IMR-90 (cell line): ENCODE measurements at regions not wholly inside any gene's neighbourhood (a gene's known extent, or its start where the extent isn't known, plus 50 kb on each side); places are given as distances from the start of the nearest gene placed in this dataset.

Experiments
- ATAC-seq: fragments of 200-7000 bp; cut with Tn5 transposase; 2 replicates; pipeline ENCODE4 v1.9.1; 2020; ENCODE audit warnings: low read depth, mild to moderate bottlenecking, moderate library complexity
- BruUV-seq: library from RNA; stranded (reverse); fragments of 400-500 nt; replicated peaks from 2 replicates; lab custom pipeline; 2021; lab: Mats Ljungman, UMichigan
- CTCF ChIA-PET: fragments of 300-600 bp; formaldehyde crosslinking; extraction: SDS; loops from one replicate; lab custom pipeline; 2021; ENCODE audit warnings: antibody characterized with exemption; lab: Yijun Ruan, JAX
- POLR2A ChIA-PET: fragments of 300-600 bp; sonication (Branson Sonifier 250); formaldehyde crosslinking; loops from one replicate; lab custom pipeline; 2022; ENCODE audit warnings: antibody characterized with exemption; ENCODE audit not compliant: unreplicated experiment; lab: Charles Lee
- DNase-seq: peaks from one replicate; pipeline ENCODE4 v3.0.0; 2013
- H2AFZ ChIP-seq: replicated peaks from 2 replicates; pipeline ENCODE3; 2013; ENCODE audit warnings: low read length, mild to moderate bottlenecking; ENCODE audit not compliant: poor library complexity
- H2AK5ac ChIP-seq: 2 replicates; pipeline ENCODE4 v1.6.1; 2013; ENCODE audit warnings: low read depth, low read length, inconsistent platforms
- H2AK9ac ChIP-seq: replicated peaks from 2 replicates; pipeline ENCODE3; 2013; ENCODE audit warnings: mild to moderate bottlenecking, low read depth, low read length, moderate library complexity; ENCODE audit not compliant: poor library complexity
- H2BK120ac ChIP-seq: 2 replicates; pipeline ENCODE4 v1.6.1; 2013; ENCODE audit warnings: low read depth, low read length, inconsistent platforms
- H2BK15ac ChIP-seq: 3 replicates; pipeline ENCODE4 v1.6.1; 2013; ENCODE audit warnings: low read depth, low read length, inconsistent platforms
- H2BK20ac ChIP-seq: 2 replicates; pipeline ENCODE4 v1.6.1; 2013; ENCODE audit warnings: low read depth, mild to moderate bottlenecking, inconsistent platforms, low read length, moderate library complexity
- H2BK5ac ChIP-seq: 2 replicates; pipeline ENCODE4 v1.6.1; 2013; ENCODE audit warnings: mild to moderate bottlenecking, low read depth, low read length, inconsistent platforms; ENCODE audit not compliant: poor library complexity, severe bottlenecking
- H3K14ac ChIP-seq: replicated peaks from 2 replicates; pipeline ENCODE4 v1.6.1; 2013; ENCODE audit warnings: low read depth, low read length, inconsistent platforms
- H3K18ac ChIP-seq: 2 replicates; pipeline ENCODE4 v1.6.1; 2013; ENCODE audit warnings: low read depth, low read length, control low read depth
- H3K23ac ChIP-seq: 2 replicates; pipeline ENCODE4 v1.6.1; 2013; ENCODE audit warnings: low read depth, low read length, inconsistent platforms
- H3K27ac ChIP-seq: 2 replicates; pipeline ENCODE4 v1.5.1; 2013; ENCODE audit warnings: mild to moderate bottlenecking, control low read depth, low read length; ENCODE audit not compliant: insufficient read depth
- H3K27me3 ChIP-seq: 2 replicates; pipeline ENCODE4 v1.6.1; 2013; ENCODE audit warnings: low read length; ENCODE audit not compliant: control insufficient read depth, insufficient read depth
- H3K36me3 ChIP-seq: 2 replicates; pipeline ENCODE4 v1.6.1; 2013; ENCODE audit warnings: low read length, mixed read lengths; ENCODE audit not compliant: control insufficient read depth, insufficient read depth
- H3K4ac ChIP-seq: 2 replicates; pipeline ENCODE4 v1.6.1; 2013; ENCODE audit warnings: low read depth, low read length, inconsistent platforms
- H3K4me1 ChIP-seq: 2 replicates; pipeline ENCODE4 v1.6.1; 2013; ENCODE audit warnings: low read length, mixed read lengths; ENCODE audit not compliant: control insufficient read depth, insufficient read depth
- H3K4me2 ChIP-seq: 2 replicates; pipeline ENCODE4 v1.6.1; 2013; ENCODE audit warnings: low read depth, mild to moderate bottlenecking, control low read depth, low read length, moderate library complexity
- H3K4me3 ChIP-seq: 2 replicates; pipeline ENCODE4 v1.5.1; 2013; ENCODE audit warnings: low read depth, mild to moderate bottlenecking, control low read depth, low read length, moderate library complexity; ENCODE audit not compliant: insufficient read depth
- H3K56ac ChIP-seq: 2 replicates; pipeline ENCODE4 v1.6.1; 2013; ENCODE audit warnings: low read length, inconsistent platforms; ENCODE audit not compliant: insufficient read depth; ENCODE audit errors: extremely low read depth
- H3K79me1 ChIP-seq, 2 experiments: 2 replicates each; pipeline ENCODE4 v1.6.1; 2013; ENCODE audit warnings: low read length in 2 of 2, inconsistent platforms in 1 of 2, low read depth in 1 of 2
- H3K9ac ChIP-seq: 2 replicates; pipeline ENCODE4 v1.6.1; 2013; ENCODE audit warnings: low read depth, low read length, control low read depth
- H3K9me1 ChIP-seq: 2 replicates; pipeline ENCODE4 v1.6.1; 2013; ENCODE audit warnings: low read length, inconsistent platforms; ENCODE audit not compliant: insufficient read depth
- H3K9me3 ChIP-seq: 2 replicates; pipeline ENCODE4 v1.6.1; 2013; ENCODE audit warnings: low read length; ENCODE audit not compliant: control insufficient read depth, insufficient read depth
- H4K20me1 ChIP-seq: 2 replicates; pipeline ENCODE4 v1.6.1; 2013; ENCODE audit warnings: low read length, inconsistent platforms; ENCODE audit not compliant: insufficient read depth
- H4K5ac ChIP-seq: 2 replicates; pipeline ENCODE4 v1.6.1; 2013; ENCODE audit warnings: mild to moderate bottlenecking, low read depth, low read length, control low read depth
- H4K8ac ChIP-seq, 2 experiments: 2 replicates each; pipeline ENCODE4 v1.6.1; 2013; ENCODE audit warnings: low read depth in 2 of 2, low read length in 2 of 2, control low read depth in 1 of 2, inconsistent platforms in 1 of 2
- H4K91ac ChIP-seq: 2 replicates; pipeline ENCODE4 v1.6.1; 2013; ENCODE audit warnings: low read depth, low read length, inconsistent platforms; ENCODE audit not compliant: insufficient read depth
- BHLHE40 ChIP-seq: fragments of 150-350 bp; IDR thresholded peaks from 2 replicates; pipeline ENCODE4 v1.6.1; 2016; ENCODE audit warnings: mild to moderate bottlenecking, low read depth, low read length
- CEBPB ChIP-seq: IDR thresholded peaks from 2 replicates; pipeline ENCODE4 v1.6.1; 2012; ENCODE audit warnings: low read depth, low read length, improper control_type of control experiment
- WGBS, 2 experiments: methylation state at CpG; one replicate each; pipeline versions ENCODE4 v1.1.5 to v1.1.7; 2013; ENCODE audit warnings: missing lambda C conversion rate in 2 of 2; ENCODE audit not compliant: insufficient read length in 1 of 2; ENCODE audit errors: extremely low coverage in 2 of 2; 5-methylcytosine and 5-hydroxymethylcytosine counted together
- dilution Hi-C: fragments of 300-500 bp; cut with HindIII; formaldehyde crosslinking; loops from one replicate; pipeline ENCODE4 v1.14.3; 2018; ENCODE audit warnings: low sequenced_read_pairs; ENCODE audit not compliant: unreplicated experiment
- in situ Hi-C: fragments of 300-500 bp; cut with MboI; formaldehyde crosslinking; loops from 3 replicates; pipeline ENCODE4 v1.14.3; 2019; ENCODE audit warnings: low sequenced_read_pairs, inconsistent platforms, mixed read lengths
- intact Hi-C: fragments of 100-400 bp; cut with micrococcal nuclease; formaldehyde crosslinking; loops from 2 replicates; pipeline ENCODE4 v1.10.0; 2022

- Histone ChIP-seq H3K4me2 (no peak overlapping the region), H2BK5ac (no peak overlapping the region), H2AK9ac (no peak overlapping the region), H3K4ac (no peak overlapping the region), H4K8ac (no peak overlapping the region), H3K23ac (no peak overlapping the region), H4K5ac (no peak overlapping the region), H3K27me3 (no peaks in the 10 kb centered on the region), H3K27ac (no peak overlapping the region), H4K91ac (no peak overlapping the region), H3K4me1 (no peaks in the 10 kb centered on the region), H3K9ac (no peak overlapping the region), H2BK15ac (no peak overlapping the region), H2BK20ac (no peak overlapping the region), H3K9me1 (no peaks in the 10 kb centered on the region), H2AFZ (no peak overlapping the region), H4K20me1 (no peaks in the 10 kb centered on the region), H3K14ac (no peak overlapping the region), H3K18ac (no peak overlapping the region), H3K9me3 (no peaks in the 10 kb centered on the region), H3K36me3 (no peaks in the 10 kb centered on the region), H2AK5ac (no peak overlapping the region), H3K79me1 (no peaks in the 10 kb centered on the region), H2BK120ac (no peak overlapping the region), H3K56ac (no peak overlapping the region), H3K4me3 (no peak overlapping the region)
- ChIA-PET POLR2A (no interaction called here), CTCF (interaction anchor here (0.6 kb wide), 1 partner anchor 11 kb away, joined by 4 read pairs; no protein-coding TSS in a partner anchor)
- dilution Hi-C loops (no loop called here), in situ Hi-C loops (no loop called here), intact Hi-C loops (no loop called here)
- DNase-seq (no peak), ATAC-seq (no peak)
- TF ChIP-seq BHLHE40 (no peak), CEBPB (peak; percentile 35)
- WGBS, 2 experiments = 38% methylated on average over 1 of the region's 4 CpGs; no CpG with 5 or more reads in 1 of the 2 experiments
- no TSS peak for BruUV-seq
These were observed 217.6 kb downstream of the EFCAB11 start for GRCh38 chr14:89736881-89737280.
